Activated CD8-positive, alpha-beta T cell treated with anti-CD3 and anti-CD28 coated beads, Interleukin-2, amount 10 ng/mL, durations not matched to agents 7 days and 5 days (primary cell): ENCODE measurements at regions not wholly inside any gene's neighbourhood (a gene's known extent, or its start where the extent isn't known, plus 50 kb on each side); places are given as distances from the start of the nearest gene placed in this dataset.

Experiments used
- ATAC-seq: fragments of 150-1000 bp; cut with Tn5 transposase; one replicate; pipeline ENCODE4 v1.10.0; 2021; ENCODE audit warnings: moderate library complexity
- CTCF ChIA-PET: fragments of 350-600 bp; sonication (Branson Sonifier 250); formaldehyde crosslinking; loops from one replicate; lab custom pipeline; 2021; ENCODE audit warnings: antibody characterized with exemption; lab: Charles Lee
- POLR2A ChIA-PET: fragments of 350-600 bp; sonication (Branson Sonifier 250); formaldehyde crosslinking; loops from one replicate; lab custom pipeline; 2021; ENCODE audit warnings: antibody characterized with exemption; lab: Charles Lee
- DNase-seq: peaks from one replicate; pipeline ENCODE4 v3.0.0-alpha.2; 2020
- H3K27ac Mint-ChIP-seq: one replicate; pipeline ENCODE4 v1.8.0; 2021; ENCODE audit warnings: mild to moderate bottlenecking, mixed read lengths
- H3K27me3 Mint-ChIP-seq: one replicate; pipeline ENCODE4 v1.8.0; 2021; ENCODE audit warnings: low read depth, mixed read lengths
- H3K36me3 Mint-ChIP-seq: one replicate; pipeline ENCODE4 v1.8.0; 2021; ENCODE audit warnings: low read depth, mixed read lengths
- H3K4me1 Mint-ChIP-seq: one replicate; pipeline ENCODE4 v1.8.0; 2021; ENCODE audit warnings: low read depth, mixed read lengths
- H3K4me3 Mint-ChIP-seq: one replicate; pipeline ENCODE4 v1.8.0; 2021; ENCODE audit warnings: mild to moderate bottlenecking, mixed read lengths
- H3K9me3 Mint-ChIP-seq: one replicate; pipeline ENCODE4 v1.8.0; 2022; ENCODE audit warnings: mixed read lengths; ENCODE audit not compliant: insufficient read depth

GRCh38 chr5:106737111-106737510 is 933.6 kb downstream of the EFNA5 start:
- peaks cover 7% of the 10 kb centered on the region for H3K9me3 Mint-ChIP-seq

GRCh38 chr5:106732624-106733023 is 938.1 kb downstream of the EFNA5 start:
- DNase-seq (no peak), ATAC-seq (no peak)
- Mint-ChIP-seq H3K4me1 (no peaks in the 10 kb centered on the region), H3K4me3 (no peak overlapping the region), H3K9me3 (peaks cover 11% of the 10 kb centered on the region), H3K27me3 (no peaks in the 10 kb centered on the region), H3K36me3 (no peaks in the 10 kb centered on the region), H3K27ac (no peak overlapping the region)
- ChIA-PET POLR2A (no interaction called here), CTCF (no interaction called here)

More at GRCh38 chr5:106737111-106737510, 933.6 kb downstream of the EFNA5 start:
- DNase-seq, result no peak
- no peaks in the 10 kb centered on the region for H3K4me1 Mint-ChIP-seq
- no peaks in the 10 kb centered on the region for H3K27me3 Mint-ChIP-seq
- CTCF ChIA-PET, result no interaction called here
- no peak for ATAC-seq
- no peak overlapping the region for H3K4me3 Mint-ChIP-seq
- H3K27ac Mint-ChIP-seq, result no peak overlapping the region
- no peaks in the 10 kb centered on the region for H3K36me3 Mint-ChIP-seq
- POLR2A ChIA-PET, result no interaction called here

- Mint-ChIP-seq H3K4me3 (no peak overlapping the region), H3K27ac (no peak overlapping the region), H3K36me3 (no peaks in the 10 kb centered on the region), H3K27me3 (no peaks in the 10 kb centered on the region), H3K4me1 (no peaks in the 10 kb centered on the region), H3K9me3 (peaks cover 11% of the 10 kb centered on the region)
- ChIA-PET CTCF (no interaction called here), POLR2A (no interaction called here)
- DNase-seq, result no peak
- no peak for ATAC-seq
These were observed 939.8 kb downstream of the EFNA5 start for GRCh38 chr5:106730912-106731311.

GRCh38 chr5:106730506-106730905 is 940.2 kb downstream of the EFNA5 start:
- ChIA-PET CTCF (no interaction called here), POLR2A (no interaction called here)
- Mint-ChIP-seq H3K27me3 (no peaks in the 10 kb centered on the region), H3K36me3 (no peaks in the 10 kb centered on the region), H3K4me1 (no peaks in the 10 kb centered on the region), H3K27ac (no peak overlapping the region), H3K9me3 (peaks cover 11% of the 10 kb centered on the region), H3K4me3 (no peak overlapping the region)
- ATAC-seq (no peak), DNase-seq (no peak)

GRCh38 chr5:106728208-106728607 is 942.5 kb downstream of the EFNA5 start:
- ChIA-PET POLR2A (no interaction called here), CTCF (no interaction called here)
- ATAC-seq (no peak), DNase-seq (no peak)
- Mint-ChIP-seq H3K27ac (no peak overlapping the region), H3K4me1 (no peaks in the 10 kb centered on the region), H3K27me3 (no peaks in the 10 kb centered on the region), H3K4me3 (no peak overlapping the region), H3K9me3 (peaks cover 4% of the 10 kb centered on the region), H3K36me3 (no peaks in the 10 kb centered on the region)

GRCh38 chr5:106727071-106727470 is 943.7 kb downstream of the EFNA5 start:
- DNase-seq (no peak), ATAC-seq (no peak)
- Mint-ChIP-seq H3K27me3 (no peaks in the 10 kb centered on the region), H3K4me3 (no peak overlapping the region), H3K4me1 (no peaks in the 10 kb centered on the region), H3K9me3 (peaks cover 4% of the 10 kb centered on the region), H3K27ac (no peak overlapping the region), H3K36me3 (no peaks in the 10 kb centered on the region)
- ChIA-PET POLR2A (no interaction called here), CTCF (no interaction called here)

- DNase-seq (no peak), ATAC-seq (no peak)
- CTCF ChIA-PET, result no interaction called here
- H3K36me3 Mint-ChIP-seq, result no peaks in the 10 kb centered on the region
- H3K9me3 Mint-ChIP-seq, result peaks cover 4% of the 10 kb centered on the region
- POLR2A ChIA-PET, result no interaction called here
- no peak overlapping the region for H3K27ac Mint-ChIP-seq
- no peaks in the 10 kb centered on the region for H3K27me3 Mint-ChIP-seq
- H3K4me1 Mint-ChIP-seq, result no peaks in the 10 kb centered on the region
- no peak overlapping the region for H3K4me3 Mint-ChIP-seq
These were observed 950.4 kb downstream of the EFNA5 start for GRCh38 chr5:106720367-106720766.

GRCh38 chr5:106699796-106700195 is 970.9 kb downstream of the EFNA5 start:
- Mint-ChIP-seq H3K4me1 (no peaks in the 10 kb centered on the region), H3K36me3 (no peaks in the 10 kb centered on the region), H3K4me3 (no peak overlapping the region), H3K9me3 (no peaks in the 10 kb centered on the region), H3K27me3 (no peaks in the 10 kb centered on the region), H3K27ac (no peak overlapping the region)
- DNase-seq, result no peak
- ChIA-PET CTCF (no interaction called here), POLR2A (no interaction called here)
- ATAC-seq, result no peak

- Mint-ChIP-seq H3K27me3 (no peaks in the 10 kb centered on the region), H3K4me3 (no peak overlapping the region), H3K9me3 (no peaks in the 10 kb centered on the region), H3K27ac (no peak overlapping the region), H3K4me1 (no peaks in the 10 kb centered on the region), H3K36me3 (no peaks in the 10 kb centered on the region)
- ChIA-PET POLR2A (no interaction called here), CTCF (no interaction called here)
- DNase-seq, result no peak
- no peak for ATAC-seq
These were observed 971.5 kb downstream of the EFNA5 start for GRCh38 chr5:106699198-106699597.

GRCh38 chr5:106698169-106698568 is 972.6 kb downstream of the EFNA5 start:
- Mint-ChIP-seq H3K4me1 (no peaks in the 10 kb centered on the region), H3K27me3 (no peaks in the 10 kb centered on the region), H3K27ac (no peak overlapping the region), H3K9me3 (no peaks in the 10 kb centered on the region), H3K4me3 (no peak overlapping the region), H3K36me3 (no peaks in the 10 kb centered on the region)
- ATAC-seq, result no peak
- POLR2A ChIA-PET, result no interaction called here
- no peak for DNase-seq
- CTCF ChIA-PET, result no interaction called here

- no peak overlapping the region for H3K27ac Mint-ChIP-seq
- CTCF ChIA-PET, result no interaction called here
- H3K4me1 Mint-ChIP-seq, result no peaks in the 10 kb centered on the region
- H3K36me3 Mint-ChIP-seq, result no peaks in the 10 kb centered on the region
- no peaks in the 10 kb centered on the region for H3K27me3 Mint-ChIP-seq
- POLR2A ChIA-PET, result no interaction called here
- H3K4me3 Mint-ChIP-seq, result no peak overlapping the region
- no peak for ATAC-seq
- no peak for DNase-seq
- peaks cover 5% of the 10 kb centered on the region for H3K9me3 Mint-ChIP-seq
These were observed 979.0 kb downstream of the EFNA5 start for GRCh38 chr5:106691701-106692100.

GRCh38 chr5:106690585-106690984 is 980.2 kb downstream of the EFNA5 start:
- ChIA-PET POLR2A (no interaction called here), CTCF (no interaction called here)
- Mint-ChIP-seq H3K9me3 (peaks cover 5% of the 10 kb centered on the region), H3K4me1 (no peaks in the 10 kb centered on the region), H3K4me3 (no peak overlapping the region), H3K36me3 (no peaks in the 10 kb centered on the region), H3K27me3 (no peaks in the 10 kb centered on the region), H3K27ac (no peak overlapping the region)
- no peak for ATAC-seq
- DNase-seq, result no peak

GRCh38 chr5:106680330-106680729 is 990.4 kb downstream of the EFNA5 start:
- no peak for ATAC-seq
- ChIA-PET POLR2A (no interaction called here), CTCF (no interaction called here)
- H3K9me3 Mint-ChIP-seq, result peaks cover 12% of the 10 kb centered on the region
- no peaks in the 10 kb centered on the region for H3K36me3 Mint-ChIP-seq
- H3K27me3 Mint-ChIP-seq, result no peaks in the 10 kb centered on the region
- no peak overlapping the region for H3K4me3 Mint-ChIP-seq
- no peaks in the 10 kb centered on the region for H3K4me1 Mint-ChIP-seq
- no peak overlapping the region for H3K27ac Mint-ChIP-seq
- DNase-seq, result no peak
